C1 segment of cervical spinal cord (tissue), 14 donors: ENCODE measurements at regions not wholly inside any gene's neighbourhood (a gene's known extent, or its start where the extent isn't known, plus 50 kb on each side); places are given as distances from the start of the nearest gene placed in this dataset.
"Not testable (repeated sequence)": the region's sequence is repeated elsewhere in the genome, so short reads cannot be mapped to it uniquely, and the experiment has no call there.

Source experiments
- DNase-seq, 14 donors: peaks; one replicate each; lab custom pipeline; 2025; lab: John Stamatoyannopoulos, UW

GRCh38 chr3:39655718-39656117 is 153.7 kb upstream of the MYRIP start:
- DNase-seq = not testable (repeated sequence)

- no peak for DNase-seq
Measured at GRCh38 chr3:39657075-39657474, 152.3 kb upstream of the MYRIP start.

- no peak for DNase-seq
Measured at GRCh38 chr3:39657775-39658174, 151.6 kb upstream of the MYRIP start.

- DNase-seq = no peak
Measured at GRCh38 chr3:39664931-39665330, 144.5 kb upstream of the MYRIP start.

GRCh38 chr3:39665441-39665840 is 144.0 kb upstream of the MYRIP start:
- no peak for DNase-seq

GRCh38 chr3:39668420-39668819 is 141.0 kb upstream of the MYRIP start:
- DNase-seq = peak in 2 of 14 donors; percentile 0 to 6

- DNase-seq = no peak
Measured at GRCh38 chr3:39671116-39671515, 138.3 kb upstream of the MYRIP start.

GRCh38 chr3:39671600-39671999 is 137.8 kb upstream of the MYRIP start:
- no peak for DNase-seq

GRCh38 chr3:39705351-39705900 is 104.0 kb upstream of the MYRIP start:
- no peak for DNase-seq

- DNase-seq = peak in 1 of 14 donors; percentile 14
Measured at GRCh38 chr3:39707314-39707909, 102.0 kb upstream of the MYRIP start.

- no peak for DNase-seq
Measured at GRCh38 chr3:39712413-39713048, 96.9 kb upstream of the MYRIP start.

GRCh38 chr3:39713341-39713740 is 96.1 kb upstream of the MYRIP start:
- DNase-seq = not testable (repeated sequence)

GRCh38 chr3:39716849-39717248 is 92.6 kb upstream of the MYRIP start:
- DNase-seq = no peak

GRCh38 chr3:39718674-39719595 is 90.5 kb upstream of the MYRIP start:
- DNase-seq = no peak

GRCh38 chr3:39721076-39721475 is 88.3 kb upstream of the MYRIP start:
- no peak for DNase-seq

GRCh38 chr3:39724233-39724846 is 85.1 kb upstream of the MYRIP start:
- no peak for DNase-seq

GRCh38 chr3:39725321-39725720 is 84.1 kb upstream of the MYRIP start:
- DNase-seq = no peak

GRCh38 chr3:39727415-39727814 is 82.0 kb upstream of the MYRIP start:
- DNase-seq = no peak

- DNase-seq = no peak
Measured at GRCh38 chr3:39733804-39734203, 75.6 kb upstream of the MYRIP start.

GRCh38 chr3:39739658-39740057 is 69.8 kb upstream of the MYRIP start:
- not testable (repeated sequence) for DNase-seq

- no peak for DNase-seq
Measured at GRCh38 chr3:39744746-39745145, 64.7 kb upstream of the MYRIP start.

- DNase-seq = no peak
Measured at GRCh38 chr3:39748002-39748401, 61.4 kb upstream of the MYRIP start.
